Skin epidermis (tissue), 12 donors: ENCODE measurements at regions not wholly inside any gene's neighbourhood (a gene's known extent, or its start where the extent isn't known, plus 50 kb on each side); places are given as distances from the start of the nearest gene placed in this dataset.

Experiments used
- H3K27ac ChIP-seq, 21 experiments: fragments of 200-600 bp; sonication (generic) in 11 of 21; one replicate each; pipeline ENCODE4 v1.5.0; 2020; ENCODE audit warnings: mild to moderate bottlenecking in 3 of 21, inconsistent platforms in 2 of 21, moderate library complexity in 2 of 21
- H3K4me3 ChIP-seq, 7 experiments: fragments of 200-600 bp; sonication (generic) in 2 of 7; one replicate each; pipeline ENCODE4 v1.5.0; 2020; ENCODE audit warnings: inconsistent platforms in 2 of 7, mild to moderate bottlenecking in 2 of 7, moderate library complexity in 1 of 7

DNA sequence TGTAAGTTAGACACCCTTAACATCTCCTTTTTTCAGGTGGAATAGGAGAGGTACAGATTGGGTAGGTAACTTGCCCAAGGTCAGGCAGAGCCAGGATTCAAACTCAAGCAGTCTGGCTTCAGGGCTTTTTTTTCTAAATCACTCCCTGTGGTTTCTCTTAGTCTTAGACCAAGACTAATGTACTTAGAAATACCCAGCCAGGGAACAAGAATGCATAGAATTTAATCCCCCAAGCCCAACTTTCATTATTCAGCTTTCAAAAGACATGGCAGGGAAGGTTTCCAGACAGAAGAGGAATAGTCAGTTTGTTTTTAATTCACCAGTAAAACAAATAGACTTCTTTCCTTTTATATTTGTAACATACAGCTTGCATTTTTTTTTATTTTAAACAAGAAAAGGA lies 305.2 kb upstream of the RBFOX1 start:
- H3K4me3 ChIP-seq: no peak overlapping the region
- H3K27ac ChIP-seq: no peak overlapping the region

DNA sequence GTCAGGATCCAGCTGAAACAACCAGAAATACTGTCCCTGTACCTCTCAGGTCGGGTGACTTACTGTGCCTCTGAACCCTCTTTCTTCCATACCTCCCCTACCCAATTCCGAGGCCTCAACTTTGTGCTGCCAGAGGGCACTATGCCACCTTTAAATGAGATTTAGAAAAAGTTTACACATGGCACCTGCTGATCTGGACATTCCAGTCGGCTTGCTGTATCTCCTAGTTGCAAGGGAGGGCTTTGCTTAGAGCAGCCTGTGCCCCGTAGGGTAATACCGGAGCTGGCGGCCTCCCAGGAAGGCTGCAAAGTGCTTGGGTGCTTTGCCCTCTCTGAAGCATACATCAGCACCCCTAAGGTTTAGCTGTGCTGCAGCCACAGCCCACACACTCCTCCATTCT lies 306.0 kb upstream of the RBFOX1 start:
- H3K4me3 ChIP-seq: no peak overlapping the region
- H3K27ac ChIP-seq: no peak overlapping the region

DNA sequence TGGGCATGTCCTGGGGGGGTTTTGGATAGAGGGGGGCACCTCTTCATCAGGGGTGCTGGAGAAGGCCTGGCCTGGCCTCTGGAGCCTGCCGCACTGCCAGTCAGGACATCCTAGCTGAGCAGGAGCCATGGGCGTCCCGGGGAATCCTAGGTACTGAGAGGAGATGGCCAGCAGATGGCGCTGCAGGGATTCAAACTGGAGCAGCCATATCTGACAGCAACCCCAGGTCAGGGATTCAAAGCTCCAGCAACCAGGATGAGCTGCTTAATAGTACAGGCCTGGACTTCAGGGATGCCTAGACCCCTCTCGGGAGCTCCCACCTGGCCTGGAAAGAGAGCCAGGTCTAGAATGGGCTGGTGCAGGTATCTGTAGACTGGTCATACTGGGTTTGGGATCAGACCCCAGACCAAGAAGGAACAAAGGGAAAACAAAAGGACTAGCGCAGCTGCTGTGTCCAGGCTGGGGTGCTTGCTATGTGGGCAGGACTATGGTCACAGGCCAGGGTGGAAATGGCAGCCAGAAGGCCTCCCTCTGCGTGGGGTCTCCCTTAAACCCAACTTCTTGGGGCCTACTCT lies 306.9 kb upstream of the RBFOX1 start:
- Histone ChIP-seq H3K27ac (no peak overlapping the region), H3K4me3 (no peak overlapping the region)

DNA sequence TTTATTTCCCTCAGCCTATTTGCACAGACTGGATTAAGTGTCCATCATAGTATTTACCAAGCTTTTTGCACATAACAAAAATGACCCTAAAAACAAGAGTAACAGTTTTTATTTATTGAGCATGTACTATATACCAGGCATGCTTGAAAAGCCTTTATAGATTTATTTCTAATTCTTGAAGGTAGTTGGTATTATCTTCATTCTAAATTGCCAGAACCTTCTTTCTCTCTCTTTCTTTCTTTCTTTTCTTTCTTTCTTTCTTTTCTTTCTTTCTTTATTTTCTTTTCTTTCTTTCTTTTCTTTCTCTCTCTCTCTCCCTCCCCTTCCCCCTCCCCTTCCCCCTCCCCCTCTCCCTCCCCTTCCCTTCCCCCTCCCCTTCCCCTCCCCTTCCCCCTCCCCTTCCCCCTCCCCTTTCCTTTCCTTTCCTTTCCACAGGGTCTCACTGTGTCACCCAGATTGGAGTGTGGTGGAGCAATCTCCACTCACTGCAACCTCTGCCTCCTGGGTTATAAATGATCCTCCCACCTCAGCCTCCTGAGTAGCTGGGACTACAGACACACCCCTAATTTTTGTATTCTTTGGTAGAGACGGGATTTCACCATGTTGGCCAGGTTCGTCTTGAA lies 310.9 kb upstream of the RBFOX1 start:
- no peak overlapping the region for H3K27ac ChIP-seq
- no peak overlapping the region for H3K4me3 ChIP-seq

DNA sequence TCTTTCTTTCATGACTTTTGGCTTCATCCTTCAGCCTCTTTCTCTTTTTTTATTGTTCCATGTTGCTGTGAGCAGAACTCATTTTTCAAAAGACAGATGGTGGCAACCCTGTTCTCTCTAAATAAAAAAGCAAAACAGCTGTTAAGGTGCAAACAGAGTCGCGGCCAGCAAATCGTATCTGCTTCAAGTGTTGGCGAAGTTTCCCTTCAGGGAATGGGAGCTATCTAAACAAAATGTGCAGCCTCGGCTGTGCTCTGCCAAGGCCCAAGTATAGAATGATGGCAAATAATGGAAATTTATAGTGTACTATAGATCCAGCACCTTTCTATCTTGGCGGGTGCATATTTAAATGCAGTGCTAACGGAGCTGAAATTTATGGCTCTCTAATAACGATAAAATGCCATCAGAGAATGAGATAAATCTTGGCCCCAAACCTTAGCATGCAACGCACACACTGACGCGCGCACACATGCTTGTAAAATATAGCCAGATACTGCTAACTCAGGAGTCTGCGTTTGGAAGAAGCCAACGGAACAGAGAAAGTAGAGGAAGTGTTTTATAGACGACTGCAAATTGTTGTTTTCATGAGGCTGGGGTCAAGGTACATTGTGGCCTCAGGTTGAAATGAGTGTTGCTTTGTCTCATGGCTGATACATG lies 315.5 kb upstream of the RBFOX1 start:
- Histone ChIP-seq H3K27ac (no peak overlapping the region), H3K4me3 (no peak overlapping the region)

DNA sequence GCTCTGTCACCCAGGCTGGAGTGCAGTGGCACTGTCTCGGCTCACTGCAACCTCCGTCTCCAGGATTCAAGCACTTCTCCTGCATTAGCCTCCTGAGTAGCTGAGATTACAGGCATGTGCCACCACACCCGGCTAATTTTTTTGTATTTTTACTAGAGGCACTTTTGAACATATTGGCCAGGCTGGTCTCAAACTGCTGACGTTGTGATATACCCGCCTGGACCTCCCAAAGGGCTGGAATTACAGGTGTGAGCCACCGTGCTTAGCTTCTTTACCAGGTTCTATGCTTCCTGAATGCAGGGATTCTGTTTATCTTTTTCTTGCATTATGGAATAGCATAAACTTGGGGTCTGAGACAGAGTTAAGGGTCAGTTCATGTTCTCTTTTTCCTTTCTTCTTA lies 317.9 kb upstream of the RBFOX1 start:
- H3K4me3 ChIP-seq: no peak overlapping the region
- H3K27ac ChIP-seq: no peak overlapping the region

DNA sequence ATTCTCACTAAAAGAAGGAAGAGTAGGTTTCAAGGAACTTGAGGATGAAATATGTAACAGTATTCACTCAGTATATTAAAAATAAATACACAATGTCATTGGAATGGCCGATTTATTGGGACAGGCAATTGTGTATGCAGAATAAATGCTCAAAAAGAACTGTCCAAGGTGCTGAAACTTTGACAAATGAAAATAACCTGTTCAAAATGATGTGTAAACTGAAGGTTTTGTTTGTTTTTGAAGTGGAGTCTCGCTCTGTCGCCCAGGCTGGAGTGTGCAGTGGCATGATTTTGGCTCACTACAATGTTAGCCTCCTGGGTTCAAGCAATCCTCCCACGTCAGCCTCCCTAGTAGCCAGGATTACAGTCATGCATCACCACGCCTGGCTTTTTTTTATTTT lies 318.7 kb upstream of the RBFOX1 start:
- H3K27ac ChIP-seq: no peak overlapping the region
- H3K4me3 ChIP-seq: no peak overlapping the region

DNA sequence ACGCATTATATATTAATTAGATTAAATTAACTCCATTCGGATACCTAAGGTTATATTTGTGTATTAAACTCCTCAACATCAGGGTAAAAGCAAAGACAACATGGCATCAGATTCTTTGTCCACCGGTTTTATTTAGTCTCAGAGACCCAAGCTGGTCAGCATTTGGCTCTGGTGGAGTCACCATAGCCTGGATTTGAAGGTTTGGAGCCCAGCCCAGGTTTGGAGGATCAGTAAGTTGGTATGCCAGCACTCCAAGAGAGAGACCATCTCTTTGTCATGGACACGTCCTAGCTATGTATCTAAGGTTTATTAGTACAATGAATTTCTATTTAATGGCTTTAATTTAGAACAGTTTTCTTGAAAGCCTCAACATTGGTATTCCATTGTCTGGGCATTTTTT lies 328.4 kb upstream of the RBFOX1 start:
- no peak overlapping the region for H3K27ac ChIP-seq
- H3K4me3 ChIP-seq: no peak overlapping the region

DNA sequence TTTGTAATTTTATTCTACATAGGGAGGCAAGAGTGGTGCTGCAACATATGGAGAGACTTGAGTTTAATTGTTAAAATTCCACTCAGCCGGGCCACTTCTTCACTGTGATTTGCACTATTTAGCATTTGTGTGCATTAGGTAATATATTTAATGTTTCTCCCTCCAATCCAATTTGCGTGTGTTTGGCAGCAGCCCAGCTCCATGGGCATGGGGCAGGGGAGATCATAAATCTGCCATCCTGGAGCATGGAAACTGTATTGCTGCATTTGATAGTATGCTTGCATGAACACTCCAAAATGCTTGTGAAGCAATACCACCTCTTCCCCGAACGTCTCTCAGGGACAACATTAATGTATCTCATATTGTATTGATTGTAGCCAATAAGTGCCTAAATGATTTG lies 339.1 kb upstream of the RBFOX1 start:
- Histone ChIP-seq H3K4me3 (no peak overlapping the region), H3K27ac (no peak overlapping the region)

DNA sequence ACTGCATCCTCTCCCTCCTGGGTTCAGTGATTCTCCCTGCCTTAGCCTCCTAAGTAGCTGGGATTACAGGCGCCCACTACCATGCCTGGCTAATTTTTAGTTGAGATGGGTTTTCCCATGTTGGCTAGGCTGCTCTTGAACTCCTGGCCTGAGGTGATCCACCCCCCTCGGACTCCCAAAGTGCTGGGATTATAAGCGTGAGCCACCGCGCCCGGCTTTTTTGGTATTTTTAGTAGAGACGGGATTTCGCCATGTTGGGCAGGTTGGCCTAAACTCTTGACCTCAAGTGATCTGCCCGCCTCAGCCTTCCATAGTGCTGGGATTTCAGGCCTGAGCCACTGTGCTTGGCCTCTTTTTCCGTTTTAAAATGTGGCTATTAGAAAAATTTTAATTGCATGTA lies 343.8 kb upstream of the RBFOX1 start:
- no peak overlapping the region for H3K4me3 ChIP-seq
- H3K27ac ChIP-seq: no peak overlapping the region

DNA sequence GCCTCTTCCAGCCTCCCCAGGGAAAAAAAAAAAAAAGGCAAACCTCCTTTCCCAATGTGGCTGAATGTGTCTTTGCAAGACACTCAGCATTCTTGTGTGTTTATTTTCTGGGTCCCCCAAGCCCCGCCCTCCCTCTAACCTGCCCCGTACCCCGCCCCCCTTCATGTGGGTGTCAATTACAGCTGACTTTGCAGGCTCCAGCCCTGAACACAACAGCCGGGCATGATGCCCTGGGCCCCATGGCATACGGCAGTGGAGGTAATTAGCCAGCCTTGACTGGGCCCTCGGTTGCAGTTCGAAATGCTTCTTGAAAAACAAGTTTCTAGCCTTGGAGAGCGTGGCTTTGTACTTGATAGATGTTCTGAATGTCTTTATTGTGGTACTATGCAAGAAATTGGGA lies 354.7 kb upstream of the RBFOX1 start:
- H3K27ac ChIP-seq: no peak overlapping the region
- no peak overlapping the region for H3K4me3 ChIP-seq

DNA sequence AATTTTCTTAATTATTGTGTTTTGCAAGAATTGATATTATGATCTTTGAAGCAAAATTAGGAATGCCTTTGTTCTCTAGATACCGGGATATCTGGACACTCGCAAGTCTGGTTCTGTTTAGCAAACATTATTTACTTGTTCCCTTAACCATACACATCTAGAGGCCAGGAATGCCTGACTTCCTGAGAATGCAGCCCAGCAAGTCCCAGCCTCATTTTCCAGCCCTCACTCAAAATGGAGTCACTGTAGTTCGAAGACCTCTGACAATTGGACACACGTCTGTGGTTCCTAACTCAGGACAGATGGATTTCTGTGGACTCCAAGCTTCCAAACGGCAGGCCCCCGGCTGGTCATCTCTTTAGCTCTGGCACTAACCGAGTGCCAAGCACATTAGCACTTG lies 355.4 kb upstream of the RBFOX1 start:
- no peak overlapping the region for H3K4me3 ChIP-seq
- H3K27ac ChIP-seq: no peak overlapping the region

DNA sequence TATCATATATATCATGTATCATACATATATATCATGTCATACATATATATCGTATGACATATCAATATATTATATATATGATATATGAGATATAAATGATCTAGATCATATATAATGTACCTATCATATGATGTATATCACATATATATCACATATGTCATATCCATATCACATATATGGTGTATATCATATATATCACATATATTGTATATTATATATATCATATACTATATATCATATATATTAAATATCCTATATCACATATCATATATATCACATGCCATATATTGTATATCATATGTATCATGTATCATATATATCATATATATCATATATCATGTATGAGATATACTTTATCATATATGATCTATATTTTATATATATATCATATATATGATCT lies 355.9 kb upstream of the RBFOX1 start:
- no peak overlapping the region for H3K27ac ChIP-seq
- H3K4me3 ChIP-seq: no peak overlapping the region

DNA sequence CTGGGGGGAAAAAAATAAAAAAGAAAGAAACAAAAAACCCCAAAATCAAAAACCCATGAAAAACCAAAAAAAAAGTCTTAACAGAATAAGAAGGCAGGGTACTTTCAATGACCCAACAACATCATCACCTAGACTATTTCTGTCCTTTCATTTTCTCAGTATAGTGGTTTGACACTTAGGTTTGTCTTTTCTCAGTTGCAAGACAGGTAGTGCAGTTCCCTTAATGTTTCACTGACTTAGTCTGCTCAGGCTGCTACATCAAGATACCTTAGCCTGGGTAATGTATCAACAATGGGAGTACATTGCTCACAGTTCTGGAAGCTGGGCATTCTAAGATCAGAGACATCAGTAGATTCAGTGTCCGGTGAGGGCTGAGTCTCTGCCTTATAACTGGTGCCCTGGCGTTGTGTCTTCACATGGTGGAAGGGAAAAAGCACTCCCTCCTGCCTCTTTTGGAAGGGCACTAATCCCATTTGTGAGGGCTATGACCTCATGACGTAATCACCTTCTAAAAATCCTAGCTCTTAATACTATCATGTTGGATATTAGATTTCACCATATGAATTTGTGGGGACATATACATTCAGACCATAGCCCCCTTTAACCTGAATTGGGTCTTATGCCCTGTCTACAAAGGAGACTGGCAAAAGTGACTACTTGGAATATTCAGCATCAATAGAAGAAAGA lies 362.3 kb upstream of the RBFOX1 start:
- no peak overlapping the region for H3K4me3 ChIP-seq
- no peak overlapping the region for H3K27ac ChIP-seq

DNA sequence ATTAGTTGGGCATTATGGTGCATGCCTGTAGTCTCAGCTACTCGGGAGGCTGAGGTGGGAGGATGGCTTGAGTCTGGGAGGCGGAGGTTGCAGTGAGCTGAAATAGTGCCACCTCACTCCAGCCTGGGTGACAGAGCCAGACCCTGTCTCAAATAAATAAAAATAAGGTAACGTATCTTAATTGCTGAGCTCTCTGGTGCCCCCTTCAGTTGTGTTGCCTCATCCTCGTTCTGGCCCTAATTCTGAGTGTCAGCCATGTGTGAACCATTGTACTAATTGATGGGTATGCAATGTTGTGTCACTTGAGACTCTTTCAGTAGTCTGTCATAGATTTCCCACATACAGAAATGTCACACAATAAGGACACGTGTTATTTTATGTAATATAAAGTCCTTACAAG lies 363.1 kb upstream of the RBFOX1 start:
- H3K4me3 ChIP-seq: no peak overlapping the region
- H3K27ac ChIP-seq: no peak overlapping the region

DNA sequence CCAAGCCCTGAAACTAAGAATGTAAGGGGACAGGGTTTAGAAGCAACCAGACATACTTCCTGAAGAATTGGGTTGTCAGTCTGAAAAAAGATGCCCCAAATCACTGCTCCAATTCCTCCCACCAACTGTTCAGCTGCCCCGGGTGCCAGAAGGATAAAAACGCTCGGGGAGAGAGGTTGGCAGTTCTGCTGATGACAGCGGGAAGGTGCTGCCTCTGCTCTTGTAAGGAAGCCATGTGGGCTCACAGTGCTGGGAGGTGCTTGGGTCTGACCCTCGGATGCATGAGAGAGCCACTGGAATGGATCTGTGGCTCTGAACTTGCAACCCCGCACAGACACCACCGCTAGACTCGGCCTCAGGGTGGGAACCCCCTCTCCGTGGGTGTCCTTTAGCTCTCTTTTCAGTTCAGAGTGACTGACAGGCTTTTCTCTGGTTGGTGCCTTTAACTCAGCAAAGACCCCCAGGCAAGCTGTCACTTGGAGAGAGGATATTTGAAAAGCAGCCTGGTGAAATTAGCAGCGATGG lies 364.8 kb upstream of the RBFOX1 start:
- Histone ChIP-seq H3K4me3 (no peak overlapping the region), H3K27ac (no peak overlapping the region)

DNA sequence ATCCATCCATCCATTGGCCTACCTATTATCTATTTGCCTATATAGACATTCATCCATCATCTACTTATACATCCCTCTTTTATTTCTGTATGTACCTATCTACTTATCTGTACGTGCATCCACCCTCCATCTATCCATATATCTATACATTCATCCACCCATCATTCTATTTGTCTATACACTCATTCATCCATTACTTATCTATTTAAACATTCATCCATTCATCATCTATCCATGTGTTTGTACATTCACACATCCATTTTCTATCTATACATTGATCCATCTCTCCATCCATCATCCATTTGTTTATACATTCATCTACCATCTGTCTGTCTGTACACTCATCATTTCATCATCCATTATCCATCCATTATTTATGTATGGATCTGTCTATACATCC lies 365.7 kb upstream of the RBFOX1 start:
- H3K4me3 ChIP-seq: no peak overlapping the region
- no peak overlapping the region for H3K27ac ChIP-seq

DNA sequence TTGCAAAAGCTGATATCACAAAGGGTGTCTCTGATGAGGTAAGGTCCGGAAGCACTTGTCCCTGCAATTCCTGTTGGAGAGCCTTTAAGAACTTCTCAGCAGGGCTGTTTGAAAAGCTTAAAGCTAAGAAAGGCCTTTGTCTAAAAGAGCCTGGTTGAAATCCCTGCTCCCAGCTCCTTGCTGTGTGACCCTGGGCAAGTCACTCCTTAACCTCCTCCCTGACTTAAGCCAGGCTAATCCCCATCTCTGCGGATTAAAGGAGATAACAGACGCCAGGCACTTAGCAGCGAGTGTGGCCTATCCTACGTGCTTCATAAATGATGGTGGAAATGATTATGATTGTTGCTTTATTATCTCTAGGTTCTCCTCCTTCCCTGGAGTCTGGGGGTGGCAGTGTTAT lies 368.0 kb upstream of the RBFOX1 start:
- H3K27ac ChIP-seq: no peak overlapping the region
- no peak overlapping the region for H3K4me3 ChIP-seq

DNA sequence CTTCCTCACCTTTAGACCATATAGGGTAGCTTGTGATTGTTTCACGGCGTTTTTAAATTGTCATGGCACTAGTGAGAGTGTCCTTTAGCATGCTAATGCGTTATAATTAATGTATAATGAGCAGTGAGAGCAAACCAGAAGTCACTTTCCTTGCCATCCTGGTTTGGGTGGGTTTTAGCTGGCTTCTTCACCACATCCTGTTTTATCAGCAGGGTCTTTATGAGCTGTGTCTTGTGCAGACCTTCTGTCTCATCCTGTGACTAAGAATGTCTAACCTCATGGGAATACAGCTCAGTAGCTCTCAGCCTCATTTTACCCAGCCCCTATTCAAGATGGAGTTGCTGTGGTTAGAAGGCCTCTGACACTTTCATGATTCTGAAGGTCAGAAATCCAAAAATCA lies 370.9 kb upstream of the RBFOX1 start:
- Histone ChIP-seq H3K4me3 (no peak overlapping the region), H3K27ac (no peak overlapping the region)

DNA sequence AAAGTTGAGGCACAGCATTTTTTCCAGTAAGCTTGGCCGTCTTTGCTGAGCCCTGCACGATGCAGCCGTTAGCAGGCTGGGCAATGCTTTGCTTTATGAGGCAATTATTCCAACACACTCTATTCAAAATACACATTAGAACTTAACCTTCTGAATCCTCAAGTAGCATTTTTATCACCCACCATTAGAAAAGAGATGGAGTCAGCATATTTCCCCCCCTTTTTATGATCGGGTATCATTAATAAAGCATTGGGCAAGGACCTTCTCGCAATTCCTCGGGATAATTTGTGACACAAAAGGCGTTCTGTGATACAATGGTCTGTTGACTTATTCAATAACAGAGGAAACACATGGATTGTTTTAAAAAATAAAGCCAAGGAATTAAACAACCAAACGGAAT lies 374.5 kb upstream of the RBFOX1 start:
- Histone ChIP-seq H3K27ac (no peak overlapping the region), H3K4me3 (no peak overlapping the region)

DNA sequence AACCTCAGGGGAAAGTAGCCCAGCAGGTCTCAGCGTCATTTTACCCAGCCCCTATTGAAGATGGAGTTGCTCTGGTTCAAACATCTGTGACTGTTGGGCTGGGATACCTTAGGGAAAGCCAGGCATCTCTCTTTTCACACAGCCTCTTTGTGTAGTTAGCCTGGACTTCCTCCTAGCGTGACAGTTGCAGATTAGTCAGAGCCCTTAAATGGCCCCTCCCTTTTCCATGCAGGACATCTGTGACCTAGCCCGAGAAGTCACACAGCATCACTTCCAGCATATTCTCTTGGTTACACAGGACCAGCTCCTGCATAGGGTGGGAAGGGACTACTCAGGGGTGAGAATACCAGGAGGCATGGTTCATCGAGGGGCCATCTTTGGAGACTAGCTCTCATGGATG lies 375.0 kb upstream of the RBFOX1 start:
- Histone ChIP-seq H3K27ac (no peak overlapping the region), H3K4me3 (no peak overlapping the region)
